ENCODE measurements at regions not wholly inside any gene's neighbourhood (a gene's known extent, or its start where the extent isn't known, plus 50 kb on each side); places are given as distances from the start of the nearest gene placed in this dataset.

- TF ChIP-seq CTCF (conservative IDR thresholded peaks at IDR 0.05; ENCODE audit: control insufficient read depth, insufficient read depth, low read depth, low read length), result peak; percentile 35
- H3K4me3 ChIP-seq (ENCODE audit: control insufficient read depth, low read depth, low read length), result no peak overlapping the region
- DNase-seq (ENCODE audit: low read depth), result peak; percentile 89
These were observed 361.8 kb downstream of the RND3 start for GRCh38 chr2:150125708-150126107.

GRCh38 chr2:150125188-150125587, 362.3 kb downstream of the RND3 start:
- TF ChIP-seq CTCF (conservative IDR thresholded peaks at IDR 0.05; ENCODE audit: control insufficient read depth, insufficient read depth, low read depth, low read length), result no peak
- no peak overlapping the region for H3K4me3 ChIP-seq (ENCODE audit: control insufficient read depth, low read depth, low read length)
- DNase-seq (ENCODE audit: low read depth), result no peak

- H3K4me3 ChIP-seq (ENCODE audit: control insufficient read depth, low read depth, low read length), result no peak overlapping the region
- DNase-seq (ENCODE audit: low read depth), result no peak
- TF ChIP-seq CTCF (conservative IDR thresholded peaks at IDR 0.05; ENCODE audit: control insufficient read depth, insufficient read depth, low read depth, low read length), result no peak
These were observed 362.7 kb downstream of the RND3 start for GRCh38 chr2:150124739-150125138.

- no peak for TF ChIP-seq CTCF (conservative IDR thresholded peaks at IDR 0.05; ENCODE audit: control insufficient read depth, insufficient read depth, low read depth, low read length)
- no peak for DNase-seq (ENCODE audit: low read depth)
- H3K4me3 ChIP-seq (ENCODE audit: control insufficient read depth, low read depth, low read length), result no peak overlapping the region
These were observed 364.4 kb downstream of the RND3 start for GRCh38 chr2:150122871-150123613.

GRCh38 chr2:150122156-150122555, 365.3 kb downstream of the RND3 start:
- TF ChIP-seq CTCF (conservative IDR thresholded peaks at IDR 0.05; ENCODE audit: control insufficient read depth, insufficient read depth, low read depth, low read length), result no peak
- no peak for DNase-seq (ENCODE audit: low read depth)
- no peak overlapping the region for H3K4me3 ChIP-seq (ENCODE audit: control insufficient read depth, low read depth, low read length)

GRCh38 chr2:150120326-150120955, 367.0 kb downstream of the RND3 start:
- H3K4me3 ChIP-seq (ENCODE audit: control insufficient read depth, low read depth, low read length), result no peak overlapping the region
- no peak for DNase-seq (ENCODE audit: low read depth)
- no peak for TF ChIP-seq CTCF (conservative IDR thresholded peaks at IDR 0.05; ENCODE audit: control insufficient read depth, insufficient read depth, low read depth, low read length)
